OCI-LY1 (cell line): ENCODE measurements at regions not wholly inside any gene's neighbourhood (a gene's known extent, or its start where the extent isn't known, plus 50 kb on each side); places are given as distances from the start of the nearest gene placed in this dataset.

Experiments used
- CTCF ChIP-seq: fragments of 200-600 bp; sonication (generic), shearing (Covaris generic); IDR thresholded peaks from 2 replicates; pipeline ENCODE4 v1.5.1; 2017; ENCODE audit warnings: mild to moderate bottlenecking, antibody characterized with exemption, low read length, moderate library complexity, mixed read lengths
- EZH2 ChIP-seq: fragments of 200-600 bp; sonication (generic), shearing (Covaris generic); IDR thresholded peaks from 2 replicates; pipeline ENCODE4 v1.8.0; 2017; ENCODE audit warnings: borderline replicate concordance, mixed run types, mild to moderate bottlenecking, antibody characterized with exemption, low read length, moderate library complexity, mixed read lengths

DNA sequence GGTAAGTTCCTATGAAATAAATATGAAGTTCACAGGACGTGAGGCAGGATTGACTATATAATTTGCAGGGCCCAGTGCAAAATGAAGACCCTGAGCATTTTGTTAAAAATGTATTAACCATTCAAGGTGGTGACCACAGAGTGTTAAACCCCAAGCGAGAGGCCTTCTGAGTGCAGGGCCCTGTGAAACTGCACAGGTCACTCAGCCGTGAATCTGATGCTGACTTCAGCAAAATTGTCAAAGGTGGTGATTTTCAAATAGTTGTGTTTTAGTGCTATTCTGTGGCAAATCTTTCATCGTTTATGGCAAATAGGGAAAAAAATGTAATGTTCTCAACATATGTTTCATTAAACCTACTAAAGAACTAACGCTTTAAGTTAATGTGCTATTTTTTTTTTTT is 334.0 kb upstream of the NAV3 start:
- TF ChIP-seq CTCF (no peak), EZH2 (no peak)
